SK-N-SH (cell line): ENCODE measurements at regions not wholly inside any gene's neighbourhood (a gene's known extent, or its start where the extent isn't known, plus 50 kb on each side); places are given as distances from the start of the nearest gene placed in this dataset.

Experiments
- CTCF ChIA-PET: fragments of 300-600, 350-600 bp; formaldehyde crosslinking; extraction: SDS; loops from one replicate; lab custom pipeline; 2021; lab: Yijun Ruan, JAX
- POLR2A ChIA-PET: fragments of 350-600 bp; sonication (Branson Sonifier 250); formaldehyde crosslinking; extraction: SDS; loops from one replicate; lab custom pipeline; 2020; ENCODE audit warnings: antibody characterized with exemption, inconsistent platforms; lab: Yijun Ruan, JAX
- DNase-seq: peaks from one replicate; pipeline ENCODE4 v3.0.0; 2012
- H2AFZ ChIP-seq: fragments of 200-600 bp; sonication (generic); 2 replicates; pipeline ENCODE4 v1.8.1; 2016; ENCODE audit warnings: antibody characterized with exemption, mild to moderate bottlenecking, low read depth
- H3F3A ChIP-seq: fragments of 200-600 bp; sonication (generic); replicated peaks from 2 replicates; pipeline ENCODE3; 2016; ENCODE audit warnings: antibody characterized with exemption, mild to moderate bottlenecking; ENCODE audit not compliant: insufficient read depth
- H3K27ac ChIP-seq, 2 experiments: fragments of 200-500 bp in 1 of 2; fragments of 200-600 bp in 1 of 2; sonication (Bioruptor generic) in 1 of 2; sonication (generic), shearing (Covaris generic) in 1 of 2; 2 replicates each; pipeline versions ENCODE4 v1.5.1 to v1.6.1; 2014 to 2016; ENCODE audit warnings: low read depth in 2 of 2, inconsistent platforms in 1 of 2, low read length in 1 of 2, mild to moderate bottlenecking in 1 of 2, mixed read lengths in 1 of 2
- H3K27me3 ChIP-seq: fragments of 200-600 bp; sonication (generic), shearing (Covaris generic); 2 replicates; pipeline ENCODE4 v1.6.1; 2016; ENCODE audit warnings: mixed run types; ENCODE audit not compliant: insufficient read depth
- H3K36me3 ChIP-seq, 2 experiments: fragments of 200-500 bp in 1 of 2; fragments of 200-600 bp in 1 of 2; sonication (Bioruptor generic) in 1 of 2; sonication (generic) in 1 of 2; replicated peaks in 1 of 2; 2 replicates each; pipeline versions ENCODE3 to v1.5.1; 2014 to 2016; ENCODE audit warnings: low read length in 1 of 2, mild to moderate bottlenecking in 1 of 2; ENCODE audit not compliant: insufficient read depth in 2 of 2, control insufficient read depth in 1 of 2
- H3K4me1 ChIP-seq, 2 experiments: fragments of 200-500 bp in 1 of 2; fragments of 200-600 bp in 1 of 2; sonication (Bioruptor generic) in 1 of 2; sonication (generic), shearing (Covaris generic) in 1 of 2; 2 replicates each; pipeline versions ENCODE4 v1.5.1 to v1.6.1; 2014 to 2016; ENCODE audit warnings: low read depth in 1 of 2, low read length in 1 of 2, mixed run types in 1 of 2; ENCODE audit not compliant: insufficient read depth in 2 of 2, control insufficient read depth in 1 of 2
- H3K4me2 ChIP-seq: fragments of 200-600 bp; sonication (generic), shearing (Covaris generic); 2 replicates; pipeline ENCODE4 v1.6.1; 2017; ENCODE audit warnings: mixed run types
- H3K4me3 ChIP-seq, 2 experiments: fragments of 200-500 bp in 1 of 2; fragments of 200-600 bp in 1 of 2; sonication (Bioruptor generic) in 1 of 2; sonication (generic), shearing (Covaris generic) in 1 of 2; 2 replicates each; pipeline versions ENCODE4 v1.5.1 to v1.8.1; 2014 to 2016; ENCODE audit warnings: low read depth in 2 of 2, inconsistent platforms in 1 of 2, low read length in 1 of 2, mild to moderate bottlenecking in 1 of 2, mixed read lengths in 1 of 2, moderate library complexity in 1 of 2
- H3K79me2 ChIP-seq: fragments of 200-600 bp; sonication (generic); 2 replicates; pipeline ENCODE4 v1.8.1; 2017; ENCODE audit warnings: mild to moderate bottlenecking; ENCODE audit not compliant: insufficient read depth
- H3K9ac ChIP-seq: fragments of 200-600 bp; sonication (generic); 2 replicates; pipeline ENCODE4 v1.6.1; 2017; ENCODE audit warnings: mixed run types
- H3K9me2 ChIP-seq: fragments of 200-600 bp; sonication (generic); 2 replicates; pipeline ENCODE4 v1.6.1; 2017; ENCODE audit warnings: mixed run types
- H3K9me3 ChIP-seq: fragments of 200-600 bp; sonication (generic); 2 replicates; pipeline ENCODE4 v1.6.1; 2017; ENCODE audit warnings: mixed run types, mild to moderate bottlenecking, moderate library complexity
- H4K20me1 ChIP-seq: fragments of 200-600 bp; sonication (generic); 2 replicates; pipeline ENCODE4 v1.6.1; 2017; ENCODE audit warnings: mild to moderate bottlenecking, mixed run types; ENCODE audit not compliant: insufficient read depth
- ELF1 ChIP-seq: IDR thresholded peaks from 2 replicates; pipeline ENCODE4 v1.4.0; 2012
- FOXJ3 ChIP-seq: sonication (generic); formaldehyde crosslinking; IDR thresholded peaks from 2 replicates; pipeline ENCODE4 v1.5.1; 2020; ENCODE audit warnings: mild to moderate bottlenecking, missing genetic modification reagents
- GABPA ChIP-seq: IDR thresholded peaks from 2 replicates; pipeline ENCODE4 v1.4.0; 2012; ENCODE audit warnings: low read depth, mild to moderate bottlenecking
- IRF3 ChIP-seq: fragments of 150-350 bp; IDR thresholded peaks from 2 replicates; pipeline ENCODE4 v1.6.1; 2016; ENCODE audit warnings: mild to moderate bottlenecking, low read depth, low read length
- JUND ChIP-seq: IDR thresholded peaks from 2 replicates; pipeline ENCODE4 v1.4.0; 2012
- MEF2A ChIP-seq: IDR thresholded peaks from 2 replicates; pipeline ENCODE4 v1.4.0; 2012; ENCODE audit warnings: low read depth, borderline replicate concordance
- MXI1 ChIP-seq: IDR thresholded peaks from 2 replicates; pipeline ENCODE4 v1.6.1; 2012; ENCODE audit warnings: mild to moderate bottlenecking, low read depth, low read length, improper control_type of control experiment
- RAD21 ChIP-seq: IDR thresholded peaks from 2 replicates; pipeline ENCODE4 v1.6.1; 2012; ENCODE audit warnings: mild to moderate bottlenecking, low read length
- SMC3 ChIP-seq: IDR thresholded peaks from 2 replicates; pipeline ENCODE4 v1.6.1; 2012; ENCODE audit warnings: low read depth, low read length, improper control_type of control experiment
- TAF1 ChIP-seq: IDR thresholded peaks from 2 replicates; pipeline ENCODE4 v1.6.1; 2012; ENCODE audit warnings: low read depth, mild to moderate bottlenecking, low read length, moderate library complexity, borderline replicate concordance
- USF1 ChIP-seq: IDR thresholded peaks from 2 replicates; pipeline ENCODE4 v1.4.0; 2012; ENCODE audit warnings: low read depth, borderline replicate concordance
- WGBS: methylation state at CpG from one replicate; pipeline ENCODE4 v1.1.6; 2017; ENCODE audit warnings: low lambda C conversion rate; 5-methylcytosine and 5-hydroxymethylcytosine counted together
- TF ChIP-seq, protein P1 (sequence below): IDR thresholded peaks from 2 replicates; pipeline ENCODE4 v1.4.0; 2012; ENCODE audit warnings: low read depth, borderline replicate concordance
- TF ChIP-seq, protein P2 (sequence below): IDR thresholded peaks from 2 replicates; pipeline ENCODE4 v1.6.1; 2012; ENCODE audit warnings: mild to moderate bottlenecking, low read depth, low read length, moderate library complexity

- Histone ChIP-seq H3K9me2 (no peaks in the 10 kb centered on the region), H3K27ac (no peak overlapping the region), H4K20me1 (no peaks in the 10 kb centered on the region), H3K9me3 (no peaks in the 10 kb centered on the region), H3K4me3 (no peak overlapping the region), H3K4me2 (no peak overlapping the region), H3K27me3 (no peaks in the 10 kb centered on the region), H3F3A (no peaks in the 10 kb centered on the region), H2AFZ (no peak overlapping the region), H3K4me1 (no peaks in the 10 kb centered on the region), H3K9ac (no peak overlapping the region), H3K79me2 (no peaks in the 10 kb centered on the region), H3K36me3 (no peaks in the 10 kb centered on the region)
- no peak for DNase-seq
- POLR2A ChIA-PET: no interaction called here
- TF ChIP-seq GABPA (no peak), RAD21 (no peak), USF1 (no peak), MEF2A (no peak), FOXJ3 (no peak)
- CTCF ChIA-PET: no interaction called here
- WGBS: 7% methylated on average over 1 of the region's 1 CpG
Measured at GRCh38 chr12:33323823-33324222, 115.8 kb downstream of the SYT10 start.

DNA sequence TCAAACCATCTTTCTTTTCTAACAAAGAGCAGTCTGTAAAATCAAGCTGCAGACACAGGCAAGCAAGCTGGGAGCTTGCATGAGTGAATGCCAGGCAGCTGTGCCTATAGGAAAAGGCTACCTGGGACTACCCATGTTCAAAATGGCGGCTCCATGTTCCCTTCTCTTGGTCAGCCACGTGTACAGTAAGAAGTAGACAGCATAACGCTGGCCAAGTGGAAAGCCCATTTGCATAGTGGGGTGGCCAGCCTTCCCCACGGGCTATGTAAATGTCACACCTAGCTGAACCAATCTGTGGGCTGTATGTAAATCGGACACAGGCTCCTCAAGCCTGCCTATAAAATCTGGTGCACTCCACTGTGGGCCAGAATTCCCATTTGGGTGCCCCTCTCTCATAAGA lies 117.1 kb downstream of the SYT10 start:
- H3K4me3 ChIP-seq: no peak overlapping the region
- H3K36me3 ChIP-seq: no peaks in the 10 kb centered on the region
- no peak overlapping the region for H3K27ac ChIP-seq
- H3K4me2 ChIP-seq: no peak overlapping the region
- no peaks in the 10 kb centered on the region for H3K79me2 ChIP-seq
- no peak for DNase-seq
- H3K9me2 ChIP-seq: no peaks in the 10 kb centered on the region
- H3F3A ChIP-seq: no peaks in the 10 kb centered on the region
- TF ChIP-seq JUND (no peak), ELF1 (no peak), SMC3 (no peak), USF1 (no peak), MXI1 (no peak), GABPA (no peak), IRF3 (no peak), RAD21 (no peak), TAF1 (no peak)
- TF ChIP-seq, protein P1, sequence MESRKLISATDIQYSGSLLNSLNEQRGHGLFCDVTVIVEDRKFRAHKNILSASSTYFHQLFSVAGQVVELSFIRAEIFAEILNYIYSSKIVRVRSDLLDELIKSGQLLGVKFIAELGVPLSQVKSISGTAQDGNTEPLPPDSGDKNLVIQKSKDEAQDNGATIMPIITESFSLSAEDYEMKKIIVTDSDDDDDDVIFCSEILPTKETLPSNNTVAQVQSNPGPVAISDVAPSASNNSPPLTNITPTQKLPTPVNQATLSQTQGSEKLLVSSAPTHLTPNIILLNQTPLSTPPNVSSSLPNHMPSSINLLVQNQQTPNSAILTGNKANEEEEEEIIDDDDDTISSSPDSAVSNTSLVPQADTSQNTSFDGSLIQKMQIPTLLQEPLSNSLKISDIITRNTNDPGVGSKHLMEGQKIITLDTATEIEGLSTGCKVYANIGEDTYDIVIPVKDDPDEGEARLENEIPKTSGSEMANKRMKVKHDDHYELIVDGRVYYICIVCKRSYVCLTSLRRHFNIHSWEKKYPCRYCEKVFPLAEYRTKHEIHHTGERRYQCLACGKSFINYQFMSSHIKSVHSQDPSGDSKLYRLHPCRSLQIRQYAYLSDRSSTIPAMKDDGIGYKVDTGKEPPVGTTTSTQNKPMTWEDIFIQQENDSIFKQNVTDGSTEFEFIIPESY: no peak
- TF ChIP-seq, protein P2, sequence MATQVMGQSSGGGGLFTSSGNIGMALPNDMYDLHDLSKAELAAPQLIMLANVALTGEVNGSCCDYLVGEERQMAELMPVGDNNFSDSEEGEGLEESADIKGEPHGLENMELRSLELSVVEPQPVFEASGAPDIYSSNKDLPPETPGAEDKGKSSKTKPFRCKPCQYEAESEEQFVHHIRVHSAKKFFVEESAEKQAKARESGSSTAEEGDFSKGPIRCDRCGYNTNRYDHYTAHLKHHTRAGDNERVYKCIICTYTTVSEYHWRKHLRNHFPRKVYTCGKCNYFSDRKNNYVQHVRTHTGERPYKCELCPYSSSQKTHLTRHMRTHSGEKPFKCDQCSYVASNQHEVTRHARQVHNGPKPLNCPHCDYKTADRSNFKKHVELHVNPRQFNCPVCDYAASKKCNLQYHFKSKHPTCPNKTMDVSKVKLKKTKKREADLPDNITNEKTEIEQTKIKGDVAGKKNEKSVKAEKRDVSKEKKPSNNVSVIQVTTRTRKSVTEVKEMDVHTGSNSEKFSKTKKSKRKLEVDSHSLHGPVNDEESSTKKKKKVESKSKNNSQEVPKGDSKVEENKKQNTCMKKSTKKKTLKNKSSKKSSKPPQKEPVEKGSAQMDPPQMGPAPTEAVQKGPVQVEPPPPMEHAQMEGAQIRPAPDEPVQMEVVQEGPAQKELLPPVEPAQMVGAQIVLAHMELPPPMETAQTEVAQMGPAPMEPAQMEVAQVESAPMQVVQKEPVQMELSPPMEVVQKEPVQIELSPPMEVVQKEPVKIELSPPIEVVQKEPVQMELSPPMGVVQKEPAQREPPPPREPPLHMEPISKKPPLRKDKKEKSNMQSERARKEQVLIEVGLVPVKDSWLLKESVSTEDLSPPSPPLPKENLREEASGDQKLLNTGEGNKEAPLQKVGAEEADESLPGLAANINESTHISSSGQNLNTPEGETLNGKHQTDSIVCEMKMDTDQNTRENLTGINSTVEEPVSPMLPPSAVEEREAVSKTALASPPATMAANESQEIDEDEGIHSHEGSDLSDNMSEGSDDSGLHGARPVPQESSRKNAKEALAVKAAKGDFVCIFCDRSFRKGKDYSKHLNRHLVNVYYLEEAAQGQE: no peak
- H3K4me1 ChIP-seq: no peaks in the 10 kb centered on the region
- H3K27me3 ChIP-seq: no peaks in the 10 kb centered on the region
- ChIA-PET CTCF (no interaction called here), POLR2A (no interaction called here)
- no peaks in the 10 kb centered on the region for H3K9me3 ChIP-seq
- no peak overlapping the region for H2AFZ ChIP-seq
- H3K9ac ChIP-seq: no peak overlapping the region
- 0% methylated on average over 4 of the region's 5 CpGs for WGBS
- no peaks in the 10 kb centered on the region for H4K20me1 ChIP-seq
